H1 (cell line): ENCODE measurements at regions not wholly inside any gene's neighbourhood (a gene's known extent, or its start where the extent isn't known, plus 50 kb on each side); places are given as distances from the start of the nearest gene placed in this dataset.

ENCODE experiments used
- CHD7 ChIP-seq: fragments of 300-600 bp; sonication (generic); IDR thresholded peaks from 2 replicates; pipeline ENCODE4 v1.7.1; 2012; ENCODE audit warnings: low read length, moderate library complexity, mild to moderate bottlenecking, inconsistent platforms; ENCODE audit not compliant: insufficient replicate concordance
- CTCF ChIP-seq, 3 experiments: IDR thresholded peaks; 1 replicate in 2 of 3; 2 replicates in 1 of 3; pipeline versions ENCODE4 v1.5.1 to v1.6.1; 2011; ENCODE audit warnings: low read length in 3 of 3, mild to moderate bottlenecking in 3 of 3, inconsistent platforms in 2 of 3, low read depth in 1 of 3, moderate library complexity in 1 of 3; ENCODE audit not compliant: insufficient read depth in 1 of 3; ENCODE audit errors: control extremely low read depth in 1 of 3
- EP300 ChIP-seq, 2 experiments: IDR thresholded peaks; 1 replicate in 1 of 2; 2 replicates in 1 of 2; pipeline ENCODE4 v1.6.1; 2011 to 2012; ENCODE audit warnings: low read depth in 2 of 2, low read length in 2 of 2, mild to moderate bottlenecking in 2 of 2, borderline replicate concordance in 1 of 2, inconsistent platforms in 1 of 2, moderate library complexity in 1 of 2
- FOSL1 ChIP-seq: IDR thresholded peaks from 2 replicates; pipeline ENCODE4 v1.6.1; 2011; ENCODE audit warnings: mild to moderate bottlenecking, low read depth, low read length, moderate library complexity; ENCODE audit not compliant: insufficient read depth
- JUN ChIP-seq: IDR thresholded peaks from 2 replicates; pipeline ENCODE4 v1.6.1; 2011; ENCODE audit warnings: low read depth, mild to moderate bottlenecking, improper control_type of control experiment, low read length
- RXRA ChIP-seq: IDR thresholded peaks from 2 replicates; pipeline ENCODE4 v1.6.1; 2011; ENCODE audit warnings: low read depth, mild to moderate bottlenecking, low read length, moderate library complexity; ENCODE audit not compliant: insufficient read depth
- SP2 ChIP-seq: IDR thresholded peaks from 2 replicates; pipeline ENCODE4 v1.6.1; 2012; ENCODE audit warnings: mild to moderate bottlenecking, low read length, inconsistent platforms
- SRF ChIP-seq: IDR thresholded peaks from 2 replicates; pipeline ENCODE4 v1.6.1; 2011; ENCODE audit warnings: mild to moderate bottlenecking, low read depth, low read length, moderate library complexity

GRCh38 chr5:158224253-158224652, 365.3 kb upstream of the CLINT1 start (continued):
- TF ChIP-seq CHD7 (no peak), JUN (no peak), SP2 (no peak), RXRA (no peak), SRF (no peak), EP300 (IDR thresholded peaks at IDR 0.05; ENCODE audit: borderline replicate concordance in 1 of 2, low read depth in 2 of 2, low read length in 2 of 2) (no peak), FOSL1 (no peak), CTCF (IDR thresholded peaks at IDR 0.05; ENCODE audit: control extremely low read depth in 1 of 3, insufficient read depth in 1 of 3, low read depth in 1 of 3, low read length in 3 of 3) (no peak)
